ENCODE measurements at regions not wholly inside any gene's neighbourhood (a gene's known extent, or its start where the extent isn't known, plus 50 kb on each side); places are given as distances from the start of the nearest gene placed in this dataset.

- no peak for TF ChIP-seq EZH2 (IDR thresholded peaks at IDR 0.05; ENCODE audit: insufficient read depth, low read length)
- TF ChIP-seq, protein P1, sequence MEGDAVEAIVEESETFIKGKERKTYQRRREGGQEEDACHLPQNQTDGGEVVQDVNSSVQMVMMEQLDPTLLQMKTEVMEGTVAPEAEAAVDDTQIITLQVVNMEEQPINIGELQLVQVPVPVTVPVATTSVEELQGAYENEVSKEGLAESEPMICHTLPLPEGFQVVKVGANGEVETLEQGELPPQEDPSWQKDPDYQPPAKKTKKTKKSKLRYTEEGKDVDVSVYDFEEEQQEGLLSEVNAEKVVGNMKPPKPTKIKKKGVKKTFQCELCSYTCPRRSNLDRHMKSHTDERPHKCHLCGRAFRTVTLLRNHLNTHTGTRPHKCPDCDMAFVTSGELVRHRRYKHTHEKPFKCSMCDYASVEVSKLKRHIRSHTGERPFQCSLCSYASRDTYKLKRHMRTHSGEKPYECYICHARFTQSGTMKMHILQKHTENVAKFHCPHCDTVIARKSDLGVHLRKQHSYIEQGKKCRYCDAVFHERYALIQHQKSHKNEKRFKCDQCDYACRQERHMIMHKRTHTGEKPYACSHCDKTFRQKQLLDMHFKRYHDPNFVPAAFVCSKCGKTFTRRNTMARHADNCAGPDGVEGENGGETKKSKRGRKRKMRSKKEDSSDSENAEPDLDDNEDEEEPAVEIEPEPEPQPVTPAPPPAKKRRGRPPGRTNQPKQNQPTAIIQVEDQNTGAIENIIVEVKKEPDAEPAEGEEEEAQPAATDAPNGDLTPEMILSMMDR (IDR thresholded peaks at IDR 0.05; ENCODE audit: insufficient read depth, low read depth, low read length), result no peak
These were observed 87.9 kb downstream of the CHST2 start for GRCh38 chr3:143207338-143207961.

All from astrocyte (in vitro differentiated cells and primary cell).